NCI-H345 (cell line): ENCODE measurements at regions not wholly inside any gene's neighbourhood (a gene's known extent, or its start where the extent isn't known, plus 50 kb on each side); places are given as distances from the start of the nearest gene placed in this dataset.

Experiments used
- DNase-seq: peaks from one replicate; lab custom pipeline; 2025; lab: John Stamatoyannopoulos, UW

DNA sequence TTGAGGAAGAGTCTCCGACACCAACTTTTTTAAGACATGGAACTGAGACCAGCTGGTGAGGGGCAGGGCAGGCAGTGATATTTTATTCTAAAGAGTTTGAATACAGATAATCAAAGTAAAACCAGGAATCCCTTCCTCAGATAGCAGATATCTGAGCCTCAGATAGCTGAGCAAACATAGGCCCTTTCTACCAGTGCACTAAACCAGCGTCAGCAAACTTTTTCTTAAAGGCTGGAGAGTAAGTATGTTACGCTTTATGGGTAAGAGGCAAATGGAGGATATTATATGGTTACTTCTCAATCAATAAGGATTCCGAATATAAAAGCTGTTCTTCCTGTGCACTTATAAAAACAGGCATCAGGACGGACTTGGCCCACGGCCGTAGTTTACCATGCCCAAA is 73.9 kb downstream of the WNT5A start:
- no peak for DNase-seq

DNA sequence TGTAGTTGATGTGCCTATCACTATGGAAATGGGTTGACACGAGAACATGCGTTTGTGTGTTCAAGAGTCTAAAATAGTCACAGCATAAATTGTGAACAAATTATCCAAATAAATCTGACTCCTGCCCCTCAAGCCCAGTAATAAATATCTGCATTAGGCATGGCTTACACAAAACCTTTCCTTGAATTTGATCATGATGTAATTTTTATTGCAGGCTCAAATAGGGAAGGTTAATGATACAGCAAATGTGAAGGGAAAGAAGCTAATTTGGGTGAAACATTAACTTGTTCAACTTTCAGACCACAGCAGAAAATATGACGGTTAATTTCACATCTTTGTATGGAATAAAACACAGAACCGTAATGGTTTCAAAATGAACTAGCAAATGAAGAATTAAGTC is 74.6 kb downstream of the WNT5A start:
- DNase-seq = no peak

- DNase-seq = no peak
Measured at GRCh38 chr3:55409806-55410205, 77.3 kb downstream of the WNT5A start.

DNA sequence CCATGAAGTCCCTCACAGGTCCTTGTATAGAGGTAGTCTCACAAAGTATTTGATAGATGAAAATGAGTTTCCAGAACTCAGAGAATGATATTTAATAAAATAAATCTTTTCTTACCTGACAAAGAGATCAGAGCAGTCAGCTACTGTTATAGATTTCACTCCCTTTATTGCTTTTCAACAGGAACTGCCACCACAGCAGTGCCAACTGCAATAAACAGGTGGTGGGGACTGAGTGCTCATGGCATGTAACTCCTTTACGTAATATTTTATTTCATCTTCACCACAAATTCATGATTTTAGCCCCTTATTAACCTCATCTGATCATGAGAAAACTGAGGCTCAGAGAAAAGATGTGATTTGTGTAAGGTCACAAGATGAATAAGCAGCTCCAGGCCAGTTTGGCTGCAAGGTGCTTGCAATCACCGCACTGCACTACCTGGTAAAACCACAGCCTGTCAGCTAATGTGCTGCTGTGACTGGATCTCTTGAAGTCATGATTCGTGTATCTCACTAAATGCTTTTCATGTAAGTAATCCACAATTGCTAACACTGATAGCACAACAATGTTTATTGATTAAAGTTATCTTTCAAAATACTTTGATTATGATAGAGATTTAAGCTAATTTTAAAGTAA is 78.8 kb downstream of the WNT5A start:
- no peak for DNase-seq

DNA sequence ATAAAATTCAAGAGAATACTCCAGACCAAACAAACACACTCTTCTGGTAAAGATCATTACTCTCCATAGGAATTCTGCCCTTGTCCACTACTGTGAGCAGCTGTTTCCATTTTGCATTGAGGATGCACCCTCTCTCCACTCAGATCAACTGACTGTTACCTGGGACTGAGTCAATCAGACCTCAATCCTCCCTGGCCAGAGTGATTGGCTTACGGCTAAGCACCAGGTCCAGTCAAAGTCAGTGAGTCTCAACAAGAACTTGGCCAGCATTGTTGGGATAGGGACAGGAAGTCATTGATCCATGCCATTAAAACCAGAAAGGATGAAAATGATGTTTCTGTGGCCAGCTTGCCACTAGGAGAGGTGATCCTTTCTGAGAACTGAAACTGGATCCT is 79.7 kb downstream of the WNT5A start:
- DNase-seq = no peak

DNA sequence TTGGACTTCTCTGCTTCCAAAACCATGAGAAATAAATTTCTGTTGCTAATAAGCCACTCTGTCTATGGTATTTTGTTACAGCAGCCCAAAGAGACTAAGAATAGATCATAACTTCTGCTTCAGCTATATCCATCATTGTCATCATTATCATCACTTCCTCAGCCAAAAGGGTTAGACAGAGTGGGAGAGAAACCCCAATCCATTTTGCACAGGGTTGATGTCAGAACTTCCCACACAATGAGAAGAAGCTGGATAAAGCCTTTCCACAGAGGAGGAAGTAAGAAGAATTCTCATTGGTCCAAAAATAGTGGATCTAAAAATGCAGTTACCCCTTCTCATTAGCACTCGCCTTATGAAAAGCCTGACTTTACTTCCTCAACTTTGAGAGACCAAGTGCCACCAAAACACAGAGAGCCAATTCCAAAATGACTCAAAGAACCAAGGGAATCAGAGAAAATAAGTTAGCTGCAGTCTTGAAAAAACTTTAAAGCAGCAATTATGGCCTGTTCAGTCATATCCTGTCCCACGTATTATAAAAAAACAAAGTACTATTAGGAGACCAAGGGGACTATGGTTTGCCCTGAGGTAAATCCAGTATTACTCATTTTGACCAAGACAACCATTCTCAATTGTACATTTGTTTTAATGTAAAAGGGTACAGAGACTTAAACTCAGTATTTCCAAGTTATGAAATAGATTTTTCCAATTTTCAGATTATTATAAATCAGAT is 80.2 kb downstream of the WNT5A start:
- no peak for DNase-seq

GRCh38 chr3:55405436-55405835 is 81.7 kb downstream of the WNT5A start:
- no peak for DNase-seq

GRCh38 chr3:55402886-55403609 is 84.1 kb downstream of the WNT5A start:
- no peak for DNase-seq

DNA sequence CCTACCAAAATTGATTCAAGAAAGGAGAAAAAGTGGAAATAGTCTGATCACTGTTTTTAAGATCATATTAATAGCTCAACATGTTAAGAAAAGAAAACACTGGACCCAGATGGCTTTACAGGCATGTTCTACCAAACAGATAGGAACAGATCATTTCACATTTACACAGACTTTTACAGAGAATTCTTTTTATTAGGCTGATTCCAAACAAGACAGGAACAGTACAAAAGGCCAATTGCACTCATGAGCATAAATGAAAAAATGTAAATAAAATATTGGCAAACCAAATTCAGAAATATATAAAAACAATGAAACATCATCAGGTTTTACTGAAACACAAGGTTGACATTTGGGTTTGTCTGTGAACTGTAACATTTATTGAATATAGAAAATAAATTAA is 106.5 kb downstream of the WNT5A start:
- no peak for DNase-seq

DNA sequence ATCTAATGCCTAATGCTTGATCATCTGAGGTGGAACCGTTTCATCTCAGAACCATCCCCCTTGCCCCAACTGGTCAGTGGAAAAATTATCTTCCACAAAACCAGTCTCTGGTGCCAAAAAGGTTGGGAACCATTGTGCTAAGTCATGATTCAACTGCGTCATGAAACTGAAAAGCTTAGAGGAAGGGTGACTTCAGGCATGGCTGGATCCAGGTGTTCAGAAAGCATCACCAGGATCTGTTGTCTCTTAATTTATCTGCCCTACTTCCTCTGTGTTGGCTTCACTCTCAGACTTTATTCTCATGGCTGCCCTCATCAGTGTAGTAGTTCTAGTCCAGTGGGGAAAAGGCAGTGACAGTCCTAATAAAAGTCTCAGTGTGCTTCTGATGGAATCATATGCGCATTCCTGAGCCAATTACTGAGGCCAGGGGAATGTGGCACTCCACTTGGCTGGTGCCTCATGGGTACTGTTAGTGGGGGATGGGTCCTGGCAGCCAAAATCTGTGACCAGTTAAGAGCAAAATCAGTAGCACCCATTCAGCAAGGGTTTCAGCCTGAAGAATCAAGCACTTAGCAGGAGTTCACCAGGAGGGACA is 110.3 kb downstream of the WNT5A start:
- DNase-seq = no peak

DNA sequence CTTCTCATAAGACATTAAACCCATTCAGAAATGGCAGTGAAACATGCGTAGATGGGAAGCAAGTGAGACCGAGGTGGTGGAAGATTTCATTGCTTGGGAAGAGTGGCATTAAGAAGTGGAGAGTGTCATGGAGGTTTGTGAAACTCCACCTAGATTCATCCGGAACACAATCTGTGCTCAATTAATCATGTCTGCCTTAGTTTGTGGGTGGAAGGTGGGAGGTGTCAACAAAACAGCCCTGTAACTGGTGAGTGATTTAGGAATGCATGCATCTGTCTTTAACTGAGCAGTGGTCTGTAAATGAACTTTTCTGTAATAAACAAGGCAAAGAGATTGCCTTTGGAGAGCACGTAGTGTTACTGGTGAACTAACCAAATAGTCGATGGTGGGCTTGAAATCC is 113.7 kb downstream of the WNT5A start:
- no peak for DNase-seq

GRCh38 chr3:55370272-55370671 is 116.8 kb downstream of the WNT5A start:
- no peak for DNase-seq

DNA sequence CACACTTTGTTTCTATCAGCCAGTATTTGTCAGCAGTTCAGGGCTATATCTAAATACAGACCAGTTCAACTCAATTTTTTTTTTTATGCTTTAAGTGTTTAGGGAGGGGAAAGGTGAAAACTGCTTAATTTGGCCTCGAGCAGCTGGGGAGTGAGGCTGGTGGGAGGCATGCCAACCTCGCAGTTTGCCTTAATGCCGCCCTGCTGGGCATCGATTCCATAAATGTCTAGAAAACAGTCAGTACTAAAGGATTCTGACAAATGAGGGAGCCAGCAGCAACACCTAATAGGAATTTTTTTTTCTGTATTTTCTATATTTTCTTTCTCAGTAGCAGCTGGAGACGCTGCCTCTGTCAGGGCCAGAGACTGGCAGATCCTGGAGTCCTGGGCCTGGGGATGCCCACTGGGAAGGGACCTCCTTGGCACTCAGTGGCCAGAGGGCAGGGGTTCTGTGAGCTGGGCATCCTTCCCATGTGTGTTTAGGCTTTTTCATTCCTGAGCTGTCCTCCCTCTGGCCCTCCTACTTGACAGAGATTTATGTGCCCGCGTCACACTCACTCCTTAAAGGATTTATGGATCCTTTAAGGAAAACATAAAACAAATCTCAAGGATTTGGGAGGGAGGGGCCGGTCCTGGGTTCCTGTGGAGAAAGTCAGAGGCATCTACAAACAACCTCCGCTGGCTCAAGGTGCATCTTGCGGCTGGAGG is 117.8 kb downstream of the WNT5A start:
- no peak for DNase-seq

GRCh38 chr3:55368366-55368765 is 118.7 kb downstream of the WNT5A start:
- no peak for DNase-seq

DNA sequence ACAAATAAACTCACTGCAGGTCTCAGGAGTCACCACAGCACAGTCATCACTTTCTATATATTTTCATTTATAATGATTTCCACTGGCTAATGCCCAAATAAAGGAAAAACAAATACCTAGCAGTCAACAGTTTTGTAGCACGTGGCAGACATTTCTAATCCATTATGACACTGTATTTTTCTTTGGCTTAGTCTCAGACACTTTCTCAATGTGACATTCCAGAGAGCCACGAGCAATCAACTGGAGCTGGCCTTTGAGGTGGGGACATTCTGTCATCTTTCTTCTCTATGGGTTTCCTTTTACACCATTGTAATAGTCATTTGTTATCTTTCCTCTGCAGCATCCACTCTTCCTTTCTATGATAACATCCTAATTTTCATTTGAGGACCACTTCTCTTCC is 119.7 kb downstream of the WNT5A start:
- DNase-seq = no peak

DNA sequence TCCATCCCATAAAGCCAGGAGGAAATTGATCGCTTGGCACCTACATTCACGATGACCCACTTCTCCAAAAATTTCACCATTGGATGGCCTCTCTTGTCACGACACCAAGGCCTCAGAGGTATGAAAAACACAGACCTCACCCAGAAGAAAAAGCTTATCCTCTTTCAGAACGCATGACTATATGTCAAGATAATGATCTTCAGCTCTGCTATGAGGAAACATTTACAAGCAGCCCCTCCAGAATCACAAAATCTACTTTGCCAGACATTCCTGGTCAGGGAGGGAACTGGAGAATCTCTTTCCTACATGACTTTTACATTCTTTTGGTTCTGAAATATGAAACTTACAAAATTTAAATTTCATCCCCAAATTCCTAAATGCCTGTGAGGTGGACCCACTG is 122.7 kb downstream of the WNT5A start:
- DNase-seq = no peak

DNA sequence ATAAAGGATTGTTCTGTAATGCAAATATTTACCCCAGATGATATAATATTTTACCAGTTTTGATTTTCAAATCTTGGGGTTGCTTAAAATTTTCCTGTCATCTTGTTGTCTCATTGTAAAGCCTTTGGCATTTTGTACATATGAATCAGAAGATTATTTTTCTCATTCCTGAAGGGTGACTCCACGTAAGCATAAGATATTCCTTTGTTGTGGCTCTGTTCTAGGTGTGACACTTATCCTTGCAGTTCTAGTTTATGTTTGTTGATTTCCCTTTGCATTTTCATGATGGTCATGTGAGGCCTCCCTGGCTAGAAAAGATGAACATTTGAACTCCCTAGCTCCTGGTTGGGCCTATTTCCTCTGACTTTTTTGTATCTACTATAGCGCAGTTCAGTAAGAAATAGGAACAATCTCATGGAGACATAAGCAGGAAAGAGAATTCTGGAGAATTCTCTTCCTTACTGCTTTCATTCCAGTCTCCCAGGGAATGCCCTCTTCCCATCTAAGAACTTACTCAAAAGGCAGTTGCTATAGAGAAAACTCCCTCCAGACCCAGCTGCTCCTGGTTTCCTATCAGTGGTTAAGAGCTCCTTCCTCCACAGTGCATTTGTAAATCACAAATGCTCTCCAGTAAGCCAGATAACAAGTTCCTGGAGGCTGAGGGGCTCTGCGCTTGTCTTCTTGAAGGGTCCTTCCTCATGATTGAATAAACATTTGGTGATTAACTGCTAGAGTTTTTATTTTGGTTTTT is 124.7 kb downstream of the WNT5A start:
- no peak for DNase-seq

DNA sequence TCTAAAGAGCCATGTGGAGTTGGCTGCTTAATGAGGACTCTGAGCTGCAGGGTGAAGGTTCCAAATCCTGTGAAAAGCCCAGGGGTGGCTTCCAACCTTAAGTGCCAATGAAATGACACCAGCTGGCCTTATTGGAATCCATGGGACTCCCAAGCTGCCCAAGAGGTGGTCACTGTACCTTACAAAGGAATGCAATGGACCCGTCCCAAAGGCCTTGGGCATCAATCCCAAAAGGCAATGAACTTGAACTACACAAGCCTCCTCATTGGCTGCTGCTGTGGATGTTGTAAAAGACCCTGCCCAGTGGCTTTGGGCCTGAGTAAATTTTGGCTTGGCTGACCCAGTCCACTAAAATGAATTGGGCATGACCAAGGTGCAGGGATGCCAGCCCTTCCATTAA is 129.3 kb downstream of the WNT5A start:
- DNase-seq = no peak

DNA sequence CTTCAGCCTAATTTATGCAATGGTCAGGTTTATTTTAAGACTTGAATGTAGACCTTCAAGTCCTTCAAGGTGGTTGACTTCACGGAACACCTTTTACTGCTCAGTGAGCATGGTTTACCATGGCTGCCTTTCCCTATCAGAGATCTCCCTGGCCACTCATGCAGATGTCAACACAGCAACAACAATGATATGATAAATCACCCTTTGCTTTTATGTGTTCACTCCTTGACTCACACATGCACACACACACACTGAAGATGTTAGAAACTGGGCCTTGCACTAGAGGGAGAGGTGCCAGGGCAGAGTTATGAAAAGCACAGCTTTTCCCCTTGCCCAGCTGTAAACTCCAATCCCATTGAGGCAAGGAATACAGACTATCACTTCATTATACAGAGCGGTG is 134.4 kb downstream of the WNT5A start:
- no peak for DNase-seq

GRCh38 chr3:55349851-55350250 is 137.3 kb downstream of the WNT5A start:
- no peak for DNase-seq

- no peak for DNase-seq
Measured at GRCh38 chr3:55343486-55344357, 143.4 kb downstream of the WNT5A start.
